ENCODE measurements at regions not wholly inside any gene's neighbourhood (a gene's known extent, or its start where the extent isn't known, plus 50 kb on each side); places are given as distances from the start of the nearest gene placed in this dataset.

GRCh38 chr4:107203733-107204132 lies 167.6 kb upstream of the DKK2 start:
- TF ChIP-seq CTCF (IDR thresholded peaks at IDR 0.05; ENCODE audit: partially characterized antibody, unreplicated experiment) = no peak
- H3K4me3 Mint-ChIP-seq (ENCODE audit: unreplicated experiment) = no peak overlapping the region
- no peak overlapping the region for H3K27ac Mint-ChIP-seq (ENCODE audit: unreplicated experiment)
- no peaks in the 10 kb centered on the region for H3K9me3 Mint-ChIP-seq (ENCODE audit: unreplicated experiment)
- H3K4me1 Mint-ChIP-seq (ENCODE audit: low read depth, unreplicated experiment) = no peaks in the 10 kb centered on the region
- no peaks in the 10 kb centered on the region for H3K27me3 Mint-ChIP-seq (ENCODE audit: unreplicated experiment)
- no peaks in the 10 kb centered on the region for H3K36me3 Mint-ChIP-seq (ENCODE audit: unreplicated experiment)
- no peak for DNase-seq

GRCh38 chr4:107202744-107203143 lies 166.6 kb upstream of the DKK2 start:
- no peak for DNase-seq
- no peak for TF ChIP-seq CTCF (IDR thresholded peaks at IDR 0.05; ENCODE audit: partially characterized antibody, unreplicated experiment)
- Mint-ChIP-seq H3K4me3 (ENCODE audit: unreplicated experiment) (no peak overlapping the region), H3K9me3 (ENCODE audit: unreplicated experiment) (no peaks in the 10 kb centered on the region), H3K4me1 (ENCODE audit: low read depth, unreplicated experiment) (no peaks in the 10 kb centered on the region), H3K27ac (ENCODE audit: unreplicated experiment) (no peak overlapping the region), H3K36me3 (ENCODE audit: unreplicated experiment) (no peaks in the 10 kb centered on the region), H3K27me3 (ENCODE audit: unreplicated experiment) (no peaks in the 10 kb centered on the region)

GRCh38 chr4:107197121-107197520 lies 161.0 kb upstream of the DKK2 start:
- Mint-ChIP-seq H3K9me3 (ENCODE audit: unreplicated experiment) (no peaks in the 10 kb centered on the region), H3K27ac (ENCODE audit: unreplicated experiment) (no peak overlapping the region), H3K4me3 (ENCODE audit: unreplicated experiment) (no peak overlapping the region), H3K27me3 (ENCODE audit: unreplicated experiment) (no peaks in the 10 kb centered on the region), H3K4me1 (ENCODE audit: low read depth, unreplicated experiment) (no peaks in the 10 kb centered on the region), H3K36me3 (ENCODE audit: unreplicated experiment) (no peaks in the 10 kb centered on the region)
- DNase-seq = no peak
- TF ChIP-seq CTCF (IDR thresholded peaks at IDR 0.05; ENCODE audit: partially characterized antibody, unreplicated experiment) = no peak

GRCh38 chr4:107196312-107196711 lies 160.2 kb upstream of the DKK2 start:
- DNase-seq = no peak
- Mint-ChIP-seq H3K36me3 (ENCODE audit: unreplicated experiment) (no peaks in the 10 kb centered on the region), H3K4me1 (ENCODE audit: low read depth, unreplicated experiment) (no peaks in the 10 kb centered on the region), H3K4me3 (ENCODE audit: unreplicated experiment) (no peak overlapping the region), H3K27me3 (ENCODE audit: unreplicated experiment) (no peaks in the 10 kb centered on the region), H3K9me3 (ENCODE audit: unreplicated experiment) (no peaks in the 10 kb centered on the region), H3K27ac (ENCODE audit: unreplicated experiment) (no peak overlapping the region)
- no peak for TF ChIP-seq CTCF (IDR thresholded peaks at IDR 0.05; ENCODE audit: partially characterized antibody, unreplicated experiment)

GRCh38 chr4:107194005-107194404 lies 157.9 kb upstream of the DKK2 start:
- no peaks in the 10 kb centered on the region for H3K36me3 Mint-ChIP-seq (ENCODE audit: unreplicated experiment)

More at GRCh38 chr4:107194005-107194404, 157.9 kb upstream of the DKK2 start:
- TF ChIP-seq CTCF (IDR thresholded peaks at IDR 0.05; ENCODE audit: partially characterized antibody, unreplicated experiment) = no peak
- no peak for DNase-seq
- Mint-ChIP-seq H3K4me1 (ENCODE audit: low read depth, unreplicated experiment) (no peaks in the 10 kb centered on the region), H3K9me3 (ENCODE audit: unreplicated experiment) (no peaks in the 10 kb centered on the region), H3K4me3 (ENCODE audit: unreplicated experiment) (no peak overlapping the region), H3K27ac (ENCODE audit: unreplicated experiment) (no peak overlapping the region), H3K27me3 (ENCODE audit: unreplicated experiment) (no peaks in the 10 kb centered on the region)
